HepG2 (cell line): ENCODE measurements at regions not wholly inside any gene's neighbourhood (a gene's known extent, or its start where the extent isn't known, plus 50 kb on each side); places are given as distances from the start of the nearest gene placed in this dataset.

Experiments
- ATAC-seq: fragments of 200-7000 bp; cut with Tn5 transposase; 3 replicates; pipeline ENCODE4 v1.9.1; 2020; ENCODE audit warnings: mild to moderate bottlenecking, moderate library complexity
- BruUV-seq: library from RNA; stranded (reverse); fragments of 400-500 nt; replicated peaks from 2 replicates; lab custom pipeline; 2021; lab: Mats Ljungman, UMichigan
- CTCF ChIA-PET: fragments of 300-600 bp; formaldehyde crosslinking; extraction: SDS; loops from one replicate; lab custom pipeline; 2021; ENCODE audit warnings: low total read pairs, inconsistent platforms, low intra/inter-chr PET ratio; lab: Yijun Ruan, JAX
- POLR2A ChIA-PET: fragments of 350-600 bp; sonication (Branson Sonifier 250); formaldehyde crosslinking; loops from one replicate; lab custom pipeline; 2020; ENCODE audit warnings: antibody characterized with exemption, inconsistent platforms; lab: Yijun Ruan, JAX
- DNase-seq: peaks from one replicate; pipeline ENCODE4 v3.0.0-alpha.2; 2015; ENCODE audit warnings: low spot score
- FAIRE-seq: peaks from 3 replicates; lab custom pipeline; 2011; peaks lifted over from hg19 to GRCh38; lab: Jason Lieb, UNC
- H2AFZ ChIP-seq: one replicate; pipeline ENCODE4 v1.6.1; 2011; ENCODE audit warnings: low read length, inconsistent platforms
- H3K27ac ChIP-seq: fragments of 300-600 bp; 3 replicates; pipeline ENCODE4 v1.8.0; 2011; ENCODE audit warnings: mixed run types, mild to moderate bottlenecking, mixed read lengths, low read length, inconsistent platforms; ENCODE audit not compliant: insufficient read depth; ENCODE audit errors: extremely low read length
- H3K27me3 ChIP-seq, 2 experiments: fragments of 200-600 bp in 1 of 2; 2 replicates in 1 of 2; 3 replicates in 1 of 2; pipeline versions ENCODE4 v1.6.0 to v1.8.0; 2011; ENCODE audit warnings: low read length in 2 of 2, mild to moderate bottlenecking in 2 of 2, moderate library complexity in 2 of 2, inconsistent platforms in 1 of 2; ENCODE audit not compliant: insufficient read depth in 2 of 2, control insufficient read depth in 1 of 2
- H3K36me3 ChIP-seq, 2 experiments: fragments of 200-600 bp in 1 of 2; replicated peaks in 1 of 2; 2 replicates in 1 of 2; 3 replicates in 1 of 2; pipeline versions ENCODE4 v1.5.1 to v1.8.0; 2011; ENCODE audit warnings: low read length in 2 of 2, inconsistent platforms in 1 of 2; ENCODE audit not compliant: insufficient read depth in 2 of 2, control insufficient read depth in 1 of 2
- H3K4me1 ChIP-seq: 2 replicates; pipeline ENCODE4 v1.5.1; 2012; ENCODE audit warnings: low read length, inconsistent platforms; ENCODE audit not compliant: insufficient read depth
- H3K4me2 ChIP-seq: 2 replicates; pipeline ENCODE4 v1.6.0; 2011; ENCODE audit warnings: low read depth, low read length, inconsistent platforms
- H3K4me3 ChIP-seq, 3 experiments: fragments of 200-600 bp in 1 of 3; sonication (generic), shearing (Covaris generic) in 1 of 3; replicated peaks in 1 of 3; 2 replicates each; pipeline ENCODE4 v1.5.1; 2011 to 2016; ENCODE audit warnings: low read length in 3 of 3, inconsistent platforms in 2 of 3, low read depth in 2 of 3, mild to moderate bottlenecking in 2 of 3, control low read depth in 1 of 3, mixed read lengths in 1 of 3; ENCODE audit not compliant: insufficient read depth in 1 of 3
- H3K79me2 ChIP-seq: one replicate; pipeline ENCODE4 v1.6.1; 2011; ENCODE audit warnings: low read length, inconsistent platforms; ENCODE audit not compliant: insufficient read depth
- H3K9ac ChIP-seq: 2 replicates; pipeline ENCODE4 v1.6.0; 2011; ENCODE audit warnings: mild to moderate bottlenecking, low read depth, low read length, inconsistent platforms; ENCODE audit not compliant: insufficient read depth
- H3K9me3 ChIP-seq: 2 replicates; pipeline ENCODE4 v1.5.1; 2012; ENCODE audit warnings: mild to moderate bottlenecking, low read length
- H4K20me1 ChIP-seq: 2 replicates; pipeline ENCODE4 v1.6.0; 2011; ENCODE audit warnings: inconsistent platforms, mild to moderate bottlenecking, low read length, moderate library complexity; ENCODE audit not compliant: insufficient read depth
- ARNT2 ChIP-seq: sonication (generic); formaldehyde crosslinking; IDR thresholded peaks from 2 replicates; pipeline ENCODE4 v1.8.0; 2022; ENCODE audit warnings: mild to moderate bottlenecking, low read depth, missing genetic modification reagents, moderate library complexity
- HNRNPLL ChIP-seq: fragments of 200-400 bp; formaldehyde crosslinking; IDR thresholded peaks from 2 replicates; pipeline ENCODE4 v1.6.1; 2017; ENCODE audit warnings: mild to moderate bottlenecking, low read depth, low read length; ENCODE audit not compliant: poor library complexity, severe bottlenecking
- KDM2A ChIP-seq: sonication (generic); formaldehyde crosslinking; IDR thresholded peaks from 2 replicates; pipeline ENCODE4 v1.4.0; 2020; ENCODE audit warnings: low read depth, missing genetic modification reagents, borderline replicate concordance
- PCBP2 ChIP-seq: fragments of 200-400 bp; formaldehyde crosslinking; optimal IDR thresholded peaks from 2 replicates; pipeline ENCODE3; 2018; ENCODE audit warnings: low read length, low read depth; ENCODE audit not compliant: poor library complexity, severe bottlenecking
- TBX2 ChIP-seq: sonication (generic); formaldehyde crosslinking; IDR thresholded peaks from 2 replicates; pipeline ENCODE4 v1.5.0; 2020; ENCODE audit warnings: missing genetic modification reagents, mild to moderate bottlenecking, borderline replicate concordance
- ZFP36L2 ChIP-seq: sonication (generic); formaldehyde crosslinking; IDR thresholded peaks from 2 replicates; pipeline ENCODE4 v1.4.0; 2020; ENCODE audit warnings: missing genetic modification reagents
- ZNF10 ChIP-seq: sonication (generic); formaldehyde crosslinking; IDR thresholded peaks from 2 replicates; pipeline ENCODE4 v1.4.0; 2020; ENCODE audit warnings: mild to moderate bottlenecking, low read depth, missing genetic modification reagents, borderline replicate concordance
- ZNF558 ChIP-seq: sonication (generic); formaldehyde crosslinking; IDR thresholded peaks from 2 replicates; pipeline ENCODE4 v1.9.0; 2022; ENCODE audit warnings: mild to moderate bottlenecking, missing genetic modification reagents, borderline replicate concordance
- ZNF678 ChIP-seq: sonication (generic); formaldehyde crosslinking; IDR thresholded peaks from 2 replicates; pipeline ENCODE4 v1.4.0; 2020; ENCODE audit warnings: mild to moderate bottlenecking, missing genetic modification reagents
- ZZZ3 ChIP-seq: sonication (generic); formaldehyde crosslinking; IDR thresholded peaks from 2 replicates; pipeline ENCODE4 v1.4.0; 2020; ENCODE audit warnings: missing genetic modification reagents, mild to moderate bottlenecking, borderline replicate concordance
- WGBS: methylation state at CpG from one replicate; pipeline ENCODE4 v1.1.6; 2017; ENCODE audit warnings: low lambda C conversion rate; 5-methylcytosine and 5-hydroxymethylcytosine counted together
- in situ Hi-C: cut with HindIII; loops from 2 replicates; pipeline ENCODE4 v1.10.0; 2017; ENCODE audit warnings: low pct_unique_long_range_greater_than_20kb; ENCODE audit not compliant: extremely low pct_ligation_motif_present
- intact Hi-C: fragments of 100-400 bp; cut with micrococcal nuclease; formaldehyde crosslinking; loops from one replicate; pipeline ENCODE4 v1.10.0; 2022; ENCODE audit not compliant: unreplicated experiment
- TF ChIP-seq, protein P1 (sequence below): sonication (generic); formaldehyde crosslinking; IDR thresholded peaks from 2 replicates; pipeline ENCODE4 v1.4.0; 2020; ENCODE audit warnings: mild to moderate bottlenecking, missing genetic modification reagents
- TF ChIP-seq, protein P2 (sequence below): sonication (generic); formaldehyde crosslinking; IDR thresholded peaks from 2 replicates; pipeline ENCODE4 v1.8.1; 2023; ENCODE audit warnings: mild to moderate bottlenecking, inconsistent platforms, moderate library complexity, missing genetic modification reagents, borderline replicate concordance

DNA sequence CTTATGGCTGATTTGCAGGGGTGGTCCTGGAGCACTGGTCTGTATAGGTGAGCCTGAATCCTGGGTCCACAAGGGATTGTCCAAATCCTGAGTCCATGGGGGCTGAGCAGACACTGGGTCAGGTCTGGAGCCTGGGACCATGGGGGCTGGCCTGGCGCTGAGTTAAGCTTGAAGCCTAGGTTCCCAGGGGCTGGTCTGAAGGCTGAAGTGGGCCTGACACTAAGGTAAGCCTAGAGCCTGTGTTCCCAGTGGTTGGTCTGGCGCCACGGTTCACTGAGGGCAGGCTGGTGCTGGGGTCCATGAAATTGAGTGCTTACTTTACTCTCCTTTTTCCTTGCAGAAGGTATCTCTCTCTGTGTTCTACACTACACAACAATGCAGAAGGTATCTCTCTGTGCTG lies 155.8 kb downstream of the RBM46 start:
- H3K36me3 ChIP-seq: no peaks in the 10 kb centered on the region
- no peaks in the 10 kb centered on the region for H3K79me2 ChIP-seq
- CTCF ChIA-PET: no interaction called here
- H3K9me3 ChIP-seq: no peaks in the 10 kb centered on the region
- no peak overlapping the region for H3K27ac ChIP-seq
- no peaks in the 10 kb centered on the region for H3K4me1 ChIP-seq
- H3K4me2 ChIP-seq: no peak overlapping the region
- no peaks in the 10 kb centered on the region for H4K20me1 ChIP-seq
- no peak overlapping the region for H3K9ac ChIP-seq
- POLR2A ChIA-PET: no interaction called here
- no peak overlapping the region for H2AFZ ChIP-seq
- BruUV-seq: no TSS peak
- H3K27me3 ChIP-seq: no peaks in the 10 kb centered on the region; a peak in 1 of 5 replicates
- in situ Hi-C loops (loop anchor here (25.0 kb wide), 1 partner anchor 300 kb away; no protein-coding TSS in a partner anchor), intact Hi-C loops (no loop called here)
- DNase-seq (no peak), ATAC-seq (no peak), FAIRE-seq (no peak)
- TF ChIP-seq ZNF678: no peak
- TF ChIP-seq, protein P1, sequence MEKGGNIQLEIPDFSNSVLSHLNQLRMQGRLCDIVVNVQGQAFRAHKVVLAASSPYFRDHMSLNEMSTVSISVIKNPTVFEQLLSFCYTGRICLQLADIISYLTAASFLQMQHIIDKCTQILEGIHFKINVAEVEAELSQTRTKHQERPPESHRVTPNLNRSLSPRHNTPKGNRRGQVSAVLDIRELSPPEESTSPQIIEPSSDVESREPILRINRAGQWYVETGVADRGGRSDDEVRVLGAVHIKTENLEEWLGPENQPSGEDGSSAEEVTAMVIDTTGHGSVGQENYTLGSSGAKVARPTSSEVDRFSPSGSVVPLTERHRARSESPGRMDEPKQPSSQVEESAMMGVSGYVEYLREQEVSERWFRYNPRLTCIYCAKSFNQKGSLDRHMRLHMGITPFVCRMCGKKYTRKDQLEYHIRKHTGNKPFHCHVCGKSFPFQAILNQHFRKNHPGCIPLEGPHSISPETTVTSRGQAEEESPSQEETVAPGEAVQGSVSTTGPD (CRISPR knock-in tag): no peak
- TF ChIP-seq ZNF10 (CRISPR knock-in tag): no peak
- no peak for TF ChIP-seq KDM2A (CRISPR knock-in tag)
- TF ChIP-seq, protein P2, sequence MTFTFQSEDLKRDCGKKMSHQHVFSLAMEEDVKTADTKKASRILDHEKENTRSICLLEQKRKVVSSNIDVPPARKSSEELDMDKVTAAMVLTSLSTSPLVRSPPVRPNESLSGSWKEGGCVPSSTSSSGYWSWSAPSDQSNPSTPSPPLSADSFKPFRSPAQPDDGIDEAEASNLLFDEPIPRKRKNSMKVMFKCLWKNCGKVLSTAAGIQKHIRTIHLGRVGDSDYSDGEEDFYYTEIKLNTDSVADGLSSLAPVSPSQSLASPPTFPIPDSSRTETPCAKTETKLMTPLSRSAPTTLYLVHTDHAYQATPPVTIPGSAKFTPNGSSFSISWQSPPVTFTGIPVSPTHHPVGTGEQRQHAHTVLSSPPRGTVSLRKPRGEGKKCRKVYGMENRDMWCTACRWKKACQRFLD (CRISPR knock-in tag): no peak
- TF ChIP-seq ZNF558 (CRISPR knock-in tag): no peak
- no peak for TF ChIP-seq ZZZ3 (CRISPR knock-in tag)
- TF ChIP-seq ZFP36L2 (CRISPR knock-in tag): no peak
- no peak for TF ChIP-seq PCBP2
- TF ChIP-seq ARNT2 (CRISPR knock-in tag): no peak
- no peak for TF ChIP-seq HNRNPLL
- TF ChIP-seq TBX2 (CRISPR knock-in tag): no peak
- H3K4me3 ChIP-seq: no peak overlapping the region
- 0% methylated on average over 3 of the region's 3 CpGs for WGBS
